ENCODE measurements at regions not wholly inside any gene's neighbourhood (a gene's known extent, or its start where the extent isn't known, plus 50 kb on each side); places are given as distances from the start of the nearest gene placed in this dataset.

- Histone ChIP-seq H3K79me2 (ENCODE audit: control insufficient read depth, low read length) (no peaks in the 10 kb centered on the region), H4K20me1 (ENCODE audit: control insufficient read depth, insufficient read depth, low read depth, low read length) (no peaks in the 10 kb centered on the region), H3K36me3 (ENCODE audit: control insufficient read depth, low read length) (no peaks in the 10 kb centered on the region), H3F3A (ENCODE audit: control insufficient read depth, insufficient read depth) (no peaks in the 10 kb centered on the region), H3K4me3 (ENCODE audit: low read length) (no peak overlapping the region), H3K9me3 (ENCODE audit: control insufficient read depth, insufficient read depth, low read length) (peaks cover 6% of the 10 kb centered on the region; the same call in 1 of the 2 replicates), H3K4me1 (ENCODE audit: control insufficient read depth, low read length) (no peaks in the 10 kb centered on the region), H3K27me3 (ENCODE audit: control insufficient read depth, low read length) (no peaks in the 10 kb centered on the region), H3K4me2 (ENCODE audit: low read length) (no peak overlapping the region), H3K9me2 (replicated peaks; ENCODE audit: control insufficient read depth, low read length) (no peaks in the 10 kb centered on the region), H3K27ac (ENCODE audit: low read depth, low read length) (no peak overlapping the region)
- no peak for TF ChIP-seq CTCF (IDR thresholded peaks at IDR 0.05; ENCODE audit: low read depth, low read length, poor library complexity, severe bottlenecking)
- no peak for TF ChIP-seq EZH2phosphoT487 (IDR thresholded peaks at IDR 0.05; ENCODE audit: borderline replicate concordance, low read length)
Measured at GRCh38 chr4:72954811-72955210, 114.7 kb downstream of the COX18 start.

- no peak overlapping the region for H3K27ac ChIP-seq (ENCODE audit: low read depth, low read length)
- H3K9me3 ChIP-seq (ENCODE audit: control insufficient read depth, insufficient read depth, low read length): peaks cover 3% of the 10 kb centered on the region; the same call in 1 of the 2 replicates
- H3K4me1 ChIP-seq (ENCODE audit: control insufficient read depth, low read length): no peaks in the 10 kb centered on the region
- no peak for TF ChIP-seq CTCF (IDR thresholded peaks at IDR 0.05; ENCODE audit: low read depth, low read length, poor library complexity, severe bottlenecking)
- no peak for TF ChIP-seq EZH2phosphoT487 (IDR thresholded peaks at IDR 0.05; ENCODE audit: borderline replicate concordance, low read length)
- H3K9me2 ChIP-seq (replicated peaks; ENCODE audit: control insufficient read depth, low read length): no peaks in the 10 kb centered on the region
- no peaks in the 10 kb centered on the region for H3K79me2 ChIP-seq (ENCODE audit: control insufficient read depth, low read length)
- H4K20me1 ChIP-seq (ENCODE audit: control insufficient read depth, insufficient read depth, low read depth, low read length): no peaks in the 10 kb centered on the region
- no peaks in the 10 kb centered on the region for H3K27me3 ChIP-seq (ENCODE audit: control insufficient read depth, low read length)
- no peaks in the 10 kb centered on the region for H3F3A ChIP-seq (ENCODE audit: control insufficient read depth, insufficient read depth)
- H3K4me3 ChIP-seq (ENCODE audit: low read length): no peak overlapping the region
- no peak overlapping the region for H3K4me2 ChIP-seq (ENCODE audit: low read length)
- no peaks in the 10 kb centered on the region for H3K36me3 ChIP-seq (ENCODE audit: control insufficient read depth, low read length)
Measured at GRCh38 chr4:72953571-72953970, 115.9 kb downstream of the COX18 start.

- no peaks in the 10 kb centered on the region for H3K79me2 ChIP-seq (ENCODE audit: control insufficient read depth, low read length)
- H3K9me3 ChIP-seq (ENCODE audit: control insufficient read depth, insufficient read depth, low read length): peaks cover 3% of the 10 kb centered on the region; the same call in 1 of the 2 replicates
- no peak overlapping the region for H3K4me3 ChIP-seq (ENCODE audit: low read length)
- no peaks in the 10 kb centered on the region for H3K27me3 ChIP-seq (ENCODE audit: control insufficient read depth, low read length)
- H3F3A ChIP-seq (ENCODE audit: control insufficient read depth, insufficient read depth): no peaks in the 10 kb centered on the region
- H4K20me1 ChIP-seq (ENCODE audit: control insufficient read depth, insufficient read depth, low read depth, low read length): no peaks in the 10 kb centered on the region
- no peak overlapping the region for H3K4me2 ChIP-seq (ENCODE audit: low read length)
- H3K9me2 ChIP-seq (replicated peaks; ENCODE audit: control insufficient read depth, low read length): no peaks in the 10 kb centered on the region
- H3K4me1 ChIP-seq (ENCODE audit: control insufficient read depth, low read length): no peaks in the 10 kb centered on the region
- no peak for TF ChIP-seq CTCF (IDR thresholded peaks at IDR 0.05; ENCODE audit: low read depth, low read length, poor library complexity, severe bottlenecking)
- no peak for TF ChIP-seq EZH2phosphoT487 (IDR thresholded peaks at IDR 0.05; ENCODE audit: borderline replicate concordance, low read length)
- H3K27ac ChIP-seq (ENCODE audit: low read depth, low read length): no peak overlapping the region
- no peaks in the 10 kb centered on the region for H3K36me3 ChIP-seq (ENCODE audit: control insufficient read depth, low read length)
Measured at GRCh38 chr4:72951628-72952027, 117.9 kb downstream of the COX18 start.
